ENCODE measurements at regions not wholly inside any gene's neighbourhood (a gene's known extent, or its start where the extent isn't known, plus 50 kb on each side); places are given as distances from the start of the nearest gene placed in this dataset.

- no peak for TF ChIP-seq ZNF384 (IDR thresholded peaks at IDR 0.05)
- no peak for TF ChIP-seq CTBP1 (IDR thresholded peaks at IDR 0.05; ENCODE audit: borderline replicate concordance)
- no peak for TF ChIP-seq HDGF (IDR thresholded peaks at IDR 0.05; ENCODE audit: borderline replicate concordance)
- no peak for TF ChIP-seq NFRKB (IDR thresholded peaks at IDR 0.05)
- no peak for TF ChIP-seq LEF1 (IDR thresholded peaks at IDR 0.05; ENCODE audit: borderline replicate concordance)
- DNase-seq (ENCODE audit: extremely low spot score): no peak
- POLR2A ChIA-PET: no interaction called here
- CTCF ChIA-PET: no interaction called here
Observed at GRCh38 chr12:25417071-25417470, 136.0 kb downstream of the LMNTD1 start.

DNA sequence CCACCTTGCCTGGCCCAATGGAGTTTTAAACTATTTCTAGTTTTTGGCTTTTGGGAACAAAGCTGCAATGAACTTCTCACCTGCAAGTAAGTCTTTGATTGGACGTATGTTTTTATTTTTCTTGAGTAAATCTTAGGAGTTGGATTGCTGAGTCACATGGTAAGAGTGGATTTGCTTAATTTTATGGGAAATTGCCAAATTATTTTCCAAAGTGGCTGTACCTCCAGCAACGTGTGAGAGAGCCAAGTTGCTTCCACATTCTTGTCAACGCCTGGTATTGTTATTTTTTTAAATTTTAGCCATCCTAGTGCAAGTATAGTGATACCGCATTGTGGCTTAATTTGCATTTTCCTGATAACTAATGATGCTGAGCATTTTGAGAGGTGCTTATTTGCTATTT is 136.6 kb downstream of the LMNTD1 start:
- no peak for DNase-seq (ENCODE audit: extremely low spot score)
- CTCF ChIA-PET: no interaction called here
- POLR2A ChIA-PET: no interaction called here
- no peak for TF ChIP-seq PKNOX1 (IDR thresholded peaks at IDR 0.05)
- no peak for TF ChIP-seq BHLHE40 (IDR thresholded peaks at IDR 0.05; ENCODE audit: borderline replicate concordance)
- no peak for TF ChIP-seq ARNT (IDR thresholded peaks at IDR 0.05)
- TF ChIP-seq TARDBP (IDR thresholded peaks at IDR 0.05): no peak
- TF ChIP-seq SUZ12 (IDR thresholded peaks at IDR 0.05): no peak
- TF ChIP-seq FOXK2 (IDR thresholded peaks at IDR 0.05): no peak
- no peak for TF ChIP-seq L3MBTL2 (conservative IDR thresholded peaks at IDR 0.05)
- TF ChIP-seq FOXA1 (IDR thresholded peaks at IDR 0.05): no peak
- TF ChIP-seq NFRKB (IDR thresholded peaks at IDR 0.05): no peak
- no peak for TF ChIP-seq SP1 (IDR thresholded peaks at IDR 0.05)
- no peak for TF ChIP-seq CTBP1 (IDR thresholded peaks at IDR 0.05; ENCODE audit: borderline replicate concordance)
- no peak for TF ChIP-seq ELF4 (IDR thresholded peaks at IDR 0.05)

- ChIA-PET POLR2A (no interaction called here), CTCF (no interaction called here)
- DNase-seq (ENCODE audit: extremely low spot score): no peak
- TF ChIP-seq FOXK2 (IDR thresholded peaks at IDR 0.05): no peak
- no peak for TF ChIP-seq PKNOX1 (IDR thresholded peaks at IDR 0.05)
- no peak for TF ChIP-seq TARDBP (IDR thresholded peaks at IDR 0.05)
- no peak for TF ChIP-seq SUZ12 (IDR thresholded peaks at IDR 0.05)
- TF ChIP-seq CTBP1 (IDR thresholded peaks at IDR 0.05; ENCODE audit: borderline replicate concordance): no peak
Observed at GRCh38 chr12:25415004-25415403, 138.1 kb downstream of the LMNTD1 start.

DNA sequence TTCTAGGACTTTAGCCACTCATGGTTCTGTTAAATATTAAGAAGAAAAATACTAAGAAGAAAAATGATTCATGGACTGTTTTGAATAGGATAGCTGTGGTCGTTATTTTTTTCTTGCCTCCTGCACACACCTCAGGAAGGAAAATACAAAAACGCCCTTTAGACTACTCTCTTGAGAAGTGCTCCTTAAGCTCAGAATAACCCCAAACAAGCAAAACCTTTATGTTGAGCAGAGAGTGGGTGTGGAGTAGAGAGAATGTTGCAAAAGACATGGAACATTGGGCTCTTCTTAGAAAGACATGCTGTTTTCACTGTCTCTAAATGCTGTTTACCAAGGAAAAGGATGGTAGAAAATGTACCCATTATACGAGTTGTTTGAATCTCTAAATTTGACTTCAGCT is 140.3 kb downstream of the LMNTD1 start:
- ChIA-PET POLR2A (no interaction called here), CTCF (no interaction called here)
- TF ChIP-seq NFRKB (IDR thresholded peaks at IDR 0.05) (no peak), ZNF384 (IDR thresholded peaks at IDR 0.05) (no peak), L3MBTL2 (conservative IDR thresholded peaks at IDR 0.05) (no peak), PKNOX1 (IDR thresholded peaks at IDR 0.05) (no peak), FOXK2 (IDR thresholded peaks at IDR 0.05) (no peak), ELF4 (IDR thresholded peaks at IDR 0.05) (no peak), SP1 (IDR thresholded peaks at IDR 0.05) (no peak), ARNT (IDR thresholded peaks at IDR 0.05) (no peak), BHLHE40 (IDR thresholded peaks at IDR 0.05; ENCODE audit: borderline replicate concordance) (no peak), SUZ12 (IDR thresholded peaks at IDR 0.05) (no peak), TARDBP (IDR thresholded peaks at IDR 0.05) (no peak), HDGF (IDR thresholded peaks at IDR 0.05; ENCODE audit: borderline replicate concordance) (no peak), FOXM1 (IDR thresholded peaks at IDR 0.05; ENCODE audit: borderline replicate concordance) (no peak), CTBP1 (IDR thresholded peaks at IDR 0.05; ENCODE audit: borderline replicate concordance) (no peak), LEF1 (IDR thresholded peaks at IDR 0.05; ENCODE audit: borderline replicate concordance) (no peak), FOXA1 (IDR thresholded peaks at IDR 0.05) (no peak)

GRCh38 chr12:25404955-25405354 is 148.1 kb downstream of the LMNTD1 start:
- ChIA-PET CTCF (no interaction called here), POLR2A (no interaction called here)
- DNase-seq (ENCODE audit: extremely low spot score): no peak
- TF ChIP-seq TARDBP (IDR thresholded peaks at IDR 0.05) (no peak), FOXK2 (IDR thresholded peaks at IDR 0.05) (no peak), PKNOX1 (IDR thresholded peaks at IDR 0.05) (no peak), ELF4 (IDR thresholded peaks at IDR 0.05) (no peak), NFRKB (IDR thresholded peaks at IDR 0.05) (no peak), FOXM1 (IDR thresholded peaks at IDR 0.05; ENCODE audit: borderline replicate concordance) (no peak), BHLHE40 (IDR thresholded peaks at IDR 0.05; ENCODE audit: borderline replicate concordance) (no peak), LEF1 (IDR thresholded peaks at IDR 0.05; ENCODE audit: borderline replicate concordance) (no peak)

More for the DNA sequence above, 140.3 kb downstream of the LMNTD1 start:
- DNase-seq (ENCODE audit: extremely low spot score): no peak

GRCh38 chr12:25401547-25402345 is 151.0 kb upstream of the KRAS start:
- CTCF ChIA-PET: no interaction called here
- TF ChIP-seq BHLHE40 (IDR thresholded peaks at IDR 0.05; ENCODE audit: borderline replicate concordance) (no peak), FOXA1 (IDR thresholded peaks at IDR 0.05) (no peak), LEF1 (IDR thresholded peaks at IDR 0.05; ENCODE audit: borderline replicate concordance) (no peak), HDGF (IDR thresholded peaks at IDR 0.05; ENCODE audit: borderline replicate concordance) (no peak), TARDBP (IDR thresholded peaks at IDR 0.05) (no peak), ZNF384 (IDR thresholded peaks at IDR 0.05) (no peak), ARNT (IDR thresholded peaks at IDR 0.05) (no peak), L3MBTL2 (conservative IDR thresholded peaks at IDR 0.05) (no peak), SUZ12 (IDR thresholded peaks at IDR 0.05) (no peak), PKNOX1 (IDR thresholded peaks at IDR 0.05) (no peak), SP1 (IDR thresholded peaks at IDR 0.05) (no peak)
- POLR2A ChIA-PET: no interaction called here
- no peak for DNase-seq (ENCODE audit: extremely low spot score)
